ENCODE measurements at regions not wholly inside any gene's neighbourhood (a gene's known extent, or its start where the extent isn't known, plus 50 kb on each side); places are given as distances from the start of the nearest gene placed in this dataset.

GRCh38 chr10:120770496-120770895 is 80.7 kb upstream of the WDR11 start:
- Histone ChIP-seq H2AK5ac (ENCODE audit: low read depth, low read length) (no peak overlapping the region), H3K4me1 (replicated peaks in 1 of 4; ENCODE audit: control insufficient read depth in 3 of 4, insufficient read depth in 4 of 4, low read length in 3 of 4) (peaks cover 1 to 7% (median 4%) of the 10 kb centered on the region in 4 experiments; a peak in 4 of 7 replicates), H4K20me1 (replicated peaks in 1 of 2; ENCODE audit: control insufficient read depth in 1 of 2, insufficient read depth in 2 of 2, low read length in 2 of 2) (no peaks in the 10 kb centered on the region), H3K4me3 (ENCODE audit: extremely low read depth in 1 of 4, insufficient read depth in 2 of 4, low read depth in 3 of 4, low read length in 4 of 4) (no peak overlapping the region), H3K14ac (ENCODE audit: insufficient read length) (no peak overlapping the region), H3K4me2 (ENCODE audit: insufficient read depth in 1 of 2, low read depth in 2 of 2, low read length in 2 of 2) (no peak overlapping the region), H4K8ac (ENCODE audit: extremely low read depth, insufficient read depth, low read length) (no peak overlapping the region), H3K27me3 (replicated peaks in 1 of 4; ENCODE audit: control insufficient read depth in 3 of 4, extremely low read depth in 1 of 4, insufficient read depth in 3 of 4, low read length in 3 of 4) (no peaks in the 10 kb centered on the region), H3K36me3 (ENCODE audit: control insufficient read depth in 2 of 4, insufficient read depth in 4 of 4, low read length in 3 of 4) (no peaks in the 10 kb centered on the region; a peak in 1 of 8 replicates), H3K18ac (ENCODE audit: extremely low read depth, low read length) (no peak overlapping the region), H3K79me1 (ENCODE audit: low read depth, low read length) (no peaks in the 10 kb centered on the region), H2AFZ (ENCODE audit: low read length) (no peak overlapping the region; the same call in 1 of the 2 replicates), H3K9me3 (ENCODE audit: insufficient read depth in 2 of 2, low read depth in 1 of 2, low read length in 1 of 2) (no peaks in the 10 kb centered on the region), H3K23ac (ENCODE audit: insufficient read length) (no peak overlapping the region), H2BK12ac (ENCODE audit: low read depth, low read length) (no peak overlapping the region), H2BK5ac (ENCODE audit: low read depth, low read length) (no peak overlapping the region), H3K56ac (replicated peaks; ENCODE audit: insufficient read length, low read depth, low read length) (no peak overlapping the region), H2BK20ac (ENCODE audit: low read length) (no peak overlapping the region), H3K27ac (ENCODE audit: low read depth, low read length) (no peak overlapping the region), H3K79me2 (ENCODE audit: control insufficient read depth in 1 of 2, insufficient read depth in 2 of 2, low read length in 2 of 2) (no peaks in the 10 kb centered on the region), H3K9ac (replicated peaks in 1 of 4; ENCODE audit: extremely low read depth in 1 of 4, low read depth in 3 of 4, low read length in 3 of 4) (no peak overlapping the region), H3K4ac (replicated peaks; ENCODE audit: insufficient read length, low read depth, low read length) (no peak overlapping the region), H2BK15ac (ENCODE audit: low read length) (no peak overlapping the region), H2BK120ac (replicated peaks; ENCODE audit: low read depth, low read length) (no peak overlapping the region), H4K5ac (ENCODE audit: insufficient read length, low read depth, low read length) (no peak overlapping the region), H4K91ac (replicated peaks; ENCODE audit: insufficient read length, low read length) (no peak overlapping the region), H3K23me2 (ENCODE audit: low read depth, low read length) (no peaks in the 10 kb centered on the region)
- FAIRE-seq (no peak), DNase-seq (ENCODE audit: low read depth in 1 of 2, low spot score in 2 of 2) (no peak)
- ChIA-PET POLR2A (ENCODE audit: partially characterized antibody) (no interaction called here), CTCF (ENCODE audit: partially characterized antibody) (no interaction called here)
- TF ChIP-seq NANOG (IDR thresholded peaks at IDR 0.05; ENCODE audit: insufficient read depth, low read depth, low read length, poor library complexity, severe bottlenecking) (no peak), CTBP2 (IDR thresholded peaks at IDR 0.05; ENCODE audit: borderline replicate concordance, insufficient read depth, insufficient read length, low read length) (no peak), SUZ12 (IDR thresholded peaks at IDR 0.05; ENCODE audit: low read length) (no peak), ASH2L (IDR thresholded peaks at IDR 0.05; ENCODE audit: low read length) (no peak), SIN3A (conservative IDR thresholded peaks at IDR 0.05 in 1 of 2, IDR thresholded peaks at IDR 0.05 in 1 of 2; ENCODE audit: low read depth in 1 of 2, low read length in 2 of 2) (no peak), GABPA (IDR thresholded peaks at IDR 0.05; ENCODE audit: borderline replicate concordance, insufficient read depth, low read length) (no peak), KDM4A (IDR thresholded peaks at IDR 0.05; ENCODE audit: low read depth, low read length, severe bottlenecking) (no peak), CBX8 (IDR thresholded peaks at IDR 0.05; ENCODE audit: borderline replicate concordance, low read depth, low read length) (no peak), E2F6 (IDR thresholded peaks at IDR 0.05) (no peak), JUN (IDR thresholded peaks at IDR 0.05; ENCODE audit: low read depth, low read length) (no peak)
- 92% methylated on average over 4 of the region's 4 CpGs; no CpG with 5 or more reads in 1 of the 2 experiments for WGBS, 2 experiments (ENCODE audit: extremely low coverage in 1 of 2, insufficient coverage in 1 of 2, insufficient read length in 1 of 2, insufficient replicate concordance in 2 of 2, low coverage in 1 of 2, low lambda C conversion rate in 2 of 2, missing lambda C conversion rate in 1 of 2)

Data from H1 (cell line).